Ovary (tissue), 7 donors: ENCODE measurements at regions not wholly inside any gene's neighbourhood (a gene's known extent, or its start where the extent isn't known, plus 50 kb on each side); places are given as distances from the start of the nearest gene placed in this dataset.
A peak's percentile ranks its signal among the peaks of the same experiment; 100 is the strongest.

Experiments used
- DNase-seq, 5 donors: peaks; one replicate each; pipeline ENCODE4 v3.0.0-alpha.2; 2019 to 2020
- H3K27ac ChIP-seq, 2 donors: fragments of 200-600 bp; one replicate each; pipeline versions ENCODE4 v1.5.1 to v1.8.0; 2019 to 2022
- H3K27me3 ChIP-seq: fragments of 200-600 bp; one replicate; pipeline ENCODE4 v1.8.0; 2022
- H3K36me3 ChIP-seq: fragments of 200-600 bp; sonication (generic); one replicate; pipeline ENCODE4 v1.5.1; 2019
- H3K4me1 ChIP-seq: one replicate; pipeline ENCODE4 v1.8.1; 2013; ENCODE audit warnings: mild to moderate bottlenecking, moderate library complexity; ENCODE audit not compliant: insufficient read depth
- H3K4me3 ChIP-seq: fragments of 200-600 bp; sonication (generic); one replicate; pipeline ENCODE4 v1.5.1; 2017
- H3K9me3 ChIP-seq, 2 donors: fragments of 200-600 bp in 1 of 2; sonication (generic) in 1 of 2; one replicate each; pipeline versions ENCODE4 v1.5.1 to v1.8.1; 2013 to 2019; ENCODE audit warnings: mild to moderate bottlenecking in 1 of 2, moderate library complexity in 1 of 2
- EP300 ChIP-seq: sonication (generic); formaldehyde crosslinking; IDR thresholded peaks from one replicate; pipeline ENCODE4 v1.6.1; 2017; ENCODE audit warnings: antibody characterized with exemption
- POLR2A ChIP-seq: fragments of 450-650 bp; IDR thresholded peaks from one replicate; pipeline ENCODE4 v1.6.1; 2017; ENCODE audit warnings: antibody characterized with exemption, mild to moderate bottlenecking, moderate library complexity
- WGBS, 3 donors: extraction: QIAGEN DNeasy Blood & Tissue Kit in 1 of 3; methylation state at CpG; one replicate each; pipeline versions ENCODE4 v1.1.5 to v1.1.7; 2013 to 2017; 5-methylcytosine and 5-hydroxymethylcytosine counted together
- intact Hi-C, 4 donors: fragments of 100-400 bp; cut with DNase I; formaldehyde crosslinking; loops; one replicate each; pipeline versions ENCODE4 v1.11.0 to v1.15.1; 2022 to 2023
- TF ChIP-seq, protein P1 (sequence below), 3 donors: fragments of 450-650 bp in 2 of 3; fragments of 200-600 bp in 1 of 3; IDR thresholded peaks; one replicate each; pipeline versions ENCODE4 v1.5.1 to v1.8.0; 2016 to 2022; ENCODE audit warnings: antibody characterized with exemption in 3 of 3, mild to moderate bottlenecking in 1 of 3
- donor health status: DM: no; HTN: no; CAD: no; lungs with moderate emphysema.
- donor health status: DM: no; HTN: no; CAD: no.
- donor health status: Bipolar disorder and iron deficiency.
- donor health status: DM: no; HTN: no; CAD: no.
- donor health status: DM: yes; HTN: yes; CAD: no.

GRCh38 chr3:72487946-72488737, 360.1 kb downstream of the SHQ1 start:
- Histone ChIP-seq H3K27me3 (no peaks in the 10 kb centered on the region), H3K27ac (no peak overlapping the region), H3K36me3 (no peaks in the 10 kb centered on the region), H3K9me3 (no peaks in the 10 kb centered on the region), H3K4me3 (no peak overlapping the region), H3K4me1 (no peaks in the 10 kb centered on the region)
- WGBS, 3 donors: 85 to 88% (median 87%) methylated on average over 9 of the region's 9 CpGs
- DNase-seq: no peak
- TF ChIP-seq, protein P1, sequence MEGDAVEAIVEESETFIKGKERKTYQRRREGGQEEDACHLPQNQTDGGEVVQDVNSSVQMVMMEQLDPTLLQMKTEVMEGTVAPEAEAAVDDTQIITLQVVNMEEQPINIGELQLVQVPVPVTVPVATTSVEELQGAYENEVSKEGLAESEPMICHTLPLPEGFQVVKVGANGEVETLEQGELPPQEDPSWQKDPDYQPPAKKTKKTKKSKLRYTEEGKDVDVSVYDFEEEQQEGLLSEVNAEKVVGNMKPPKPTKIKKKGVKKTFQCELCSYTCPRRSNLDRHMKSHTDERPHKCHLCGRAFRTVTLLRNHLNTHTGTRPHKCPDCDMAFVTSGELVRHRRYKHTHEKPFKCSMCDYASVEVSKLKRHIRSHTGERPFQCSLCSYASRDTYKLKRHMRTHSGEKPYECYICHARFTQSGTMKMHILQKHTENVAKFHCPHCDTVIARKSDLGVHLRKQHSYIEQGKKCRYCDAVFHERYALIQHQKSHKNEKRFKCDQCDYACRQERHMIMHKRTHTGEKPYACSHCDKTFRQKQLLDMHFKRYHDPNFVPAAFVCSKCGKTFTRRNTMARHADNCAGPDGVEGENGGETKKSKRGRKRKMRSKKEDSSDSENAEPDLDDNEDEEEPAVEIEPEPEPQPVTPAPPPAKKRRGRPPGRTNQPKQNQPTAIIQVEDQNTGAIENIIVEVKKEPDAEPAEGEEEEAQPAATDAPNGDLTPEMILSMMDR (IDR thresholded peaks at IDR 0.05): no peak
- TF ChIP-seq POLR2A (no peak), EP300 (no peak)
- intact Hi-C loops: no loop called here

DNA sequence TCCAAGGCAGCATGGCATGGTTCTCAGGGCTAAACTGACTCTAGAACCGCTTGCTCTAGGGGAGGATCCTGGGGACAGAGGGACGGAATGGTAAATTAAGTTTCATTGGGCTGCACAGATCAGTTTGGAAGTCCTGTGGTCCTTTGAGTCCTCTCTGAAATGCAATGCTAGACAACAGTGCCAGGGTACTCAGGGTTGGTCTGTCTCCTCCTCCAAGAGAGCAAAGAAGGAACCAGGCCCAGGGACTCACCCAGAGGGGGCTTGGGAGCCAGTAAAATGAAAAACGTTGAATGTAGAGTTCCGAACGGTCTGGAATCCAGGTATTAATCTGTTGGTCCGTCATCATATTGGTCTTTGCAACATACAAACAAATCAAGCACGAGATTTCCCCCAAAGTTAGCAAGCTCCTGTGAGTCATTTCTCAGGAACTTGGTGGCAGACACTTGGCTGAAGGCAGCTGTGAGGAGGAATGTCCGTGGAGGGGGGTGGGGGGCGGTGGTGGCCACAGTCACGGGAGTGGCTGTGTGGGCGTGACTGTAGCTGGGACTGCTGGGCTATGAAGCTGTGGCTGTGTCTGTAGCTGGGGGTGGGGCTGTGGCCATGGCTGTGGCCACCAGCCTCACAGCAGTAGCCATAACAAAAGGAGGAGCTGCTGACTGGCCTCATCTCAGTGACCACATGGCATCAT, 361.0 kb downstream of the SHQ1 start:
- no peaks in the 10 kb centered on the region for H3K36me3 ChIP-seq
- no peaks in the 10 kb centered on the region for H3K27me3 ChIP-seq
- TF ChIP-seq POLR2A (no peak), EP300 (no peak)
- TF ChIP-seq, protein P1 (IDR thresholded peaks at IDR 0.05): no peak
- WGBS, 3 donors: 40 to 50% (median 50%) methylated on average over 11 of the region's 11 CpGs
- DNase-seq: peak in 4 of 5 donors; percentile 20 to 49 (median 26)
- no peaks in the 10 kb centered on the region for H3K4me1 ChIP-seq
- intact Hi-C loops: no loop called here
- no peak overlapping the region for H3K4me3 ChIP-seq
- no peaks in the 10 kb centered on the region for H3K9me3 ChIP-seq
- no peak overlapping the region for H3K27ac ChIP-seq

DNA sequence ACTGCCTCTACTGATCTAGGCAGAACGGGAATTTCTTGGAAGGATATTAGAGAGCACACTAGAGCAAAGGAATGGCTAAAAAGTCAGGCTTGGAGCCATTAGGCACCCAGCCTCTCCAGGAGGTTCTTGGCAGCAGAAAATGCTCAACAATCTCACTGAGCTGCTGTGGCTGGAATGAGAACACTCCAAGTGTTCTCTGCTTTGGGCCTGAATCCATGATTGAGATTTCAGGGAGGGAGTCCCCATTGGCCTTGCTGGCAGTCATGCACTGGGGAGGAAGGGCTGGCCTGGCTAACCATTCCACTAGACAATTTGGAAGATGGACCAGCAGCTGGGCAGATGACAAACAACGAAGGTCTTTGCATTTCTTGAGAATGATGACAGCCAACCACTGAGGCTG, 362.6 kb downstream of the SHQ1 start:
- 44 to 59% (median 51%) methylated on average over 2 of the region's 2 CpGs for WGBS, 3 donors
- no peaks in the 10 kb centered on the region for H3K4me1 ChIP-seq
- H3K9me3 ChIP-seq: no peaks in the 10 kb centered on the region
- H3K36me3 ChIP-seq: no peaks in the 10 kb centered on the region
- intact Hi-C loops: no loop called here
- no peak overlapping the region for H3K27ac ChIP-seq
- no peak overlapping the region for H3K4me3 ChIP-seq
- TF ChIP-seq POLR2A (no peak), EP300 (no peak)
- TF ChIP-seq, protein P1 (IDR thresholded peaks at IDR 0.05): no peak
- no peaks in the 10 kb centered on the region for H3K27me3 ChIP-seq
- DNase-seq: no peak

GRCh38 chr3:72483554-72484104, 364.6 kb downstream of the SHQ1 start:
- peak overlapping the region; percentile 29 for H3K4me3 ChIP-seq
- no peaks in the 10 kb centered on the region for H3K4me1 ChIP-seq
- TF ChIP-seq POLR2A (no peak), EP300 (no peak)
- TF ChIP-seq, protein P1 (IDR thresholded peaks at IDR 0.05): no peak
- no peaks in the 10 kb centered on the region for H3K9me3 ChIP-seq
- intact Hi-C loops: no loop called here
- 84 to 90% (median 85%) methylated on average over 3 of the region's 3 CpGs for WGBS, 3 donors
- no peaks in the 10 kb centered on the region for H3K36me3 ChIP-seq
- H3K27ac ChIP-seq: no peak overlapping the region
- DNase-seq: no peak
- no peaks in the 10 kb centered on the region for H3K27me3 ChIP-seq
